Gastroesophageal sphincter (tissue), 3 donors: ENCODE measurements at regions not wholly inside any gene's neighbourhood (a gene's known extent, or its start where the extent isn't known, plus 50 kb on each side); places are given as distances from the start of the nearest gene placed in this dataset.

Experiments
- CTCF ChIP-seq, 4 experiments: fragments of 200-600 bp in 2 of 4; fragments of 450-650 bp in 2 of 4; sonication (generic) in 1 of 4; IDR thresholded peaks; one replicate each; pipeline ENCODE4 v1.5.1; 2017 to 2019; ENCODE audit warnings: antibody characterized with exemption in 4 of 4, mild to moderate bottlenecking in 2 of 4, moderate library complexity in 2 of 4
- EP300 ChIP-seq: sonication (generic); formaldehyde crosslinking; IDR thresholded peaks from one replicate; pipeline ENCODE4 v1.6.1; 2017; ENCODE audit warnings: antibody characterized with exemption, mild to moderate bottlenecking
- POLR2A ChIP-seq, 2 donors: fragments of 450-650 bp; IDR thresholded peaks; one replicate each; pipeline ENCODE4 v1.6.1; 2017; ENCODE audit warnings: antibody characterized with exemption in 2 of 2, mild to moderate bottlenecking in 2 of 2, moderate library complexity in 1 of 2

- TF ChIP-seq CTCF (IDR thresholded peaks at IDR 0.05) (no peak), POLR2A (IDR thresholded peaks at IDR 0.05) (no peak), EP300 (no peak)
Observed at GRCh38 chr4:155085843-155086530, 122.4 kb upstream of the NPY2R start.
